ENCODE measurements at regions not wholly inside any gene's neighbourhood (a gene's known extent, or its start where the extent isn't known, plus 50 kb on each side); places are given as distances from the start of the nearest gene placed in this dataset.

DNA sequence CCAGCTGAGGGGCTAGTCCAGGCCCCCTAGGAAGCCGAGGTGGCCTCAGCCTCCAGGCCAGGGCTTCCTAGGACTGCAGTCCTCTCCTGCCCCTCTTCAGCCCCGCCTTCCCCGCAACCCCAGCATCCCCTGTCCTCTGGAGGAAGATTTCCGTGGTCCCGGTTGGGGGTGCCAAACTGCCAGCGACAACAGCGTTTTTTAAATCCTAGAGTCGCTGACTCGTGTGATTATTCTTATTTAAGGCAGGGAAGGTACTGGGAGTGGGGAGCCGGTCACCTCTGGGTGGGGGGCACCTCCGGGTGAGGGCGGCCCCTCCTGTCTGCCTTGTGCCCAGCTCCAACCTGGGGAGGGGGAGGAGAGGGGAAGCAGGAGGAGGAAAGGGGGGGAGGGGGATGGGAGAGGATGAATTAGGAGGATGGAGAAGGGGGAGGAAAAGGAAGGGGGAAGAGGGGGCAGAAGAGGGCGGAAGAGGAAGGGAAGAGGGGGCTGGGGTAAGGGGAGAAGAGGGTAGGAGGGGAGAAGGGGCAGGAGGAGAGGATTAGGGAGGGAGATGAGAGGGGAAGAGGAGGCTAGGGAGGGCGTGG, 173.1 kb upstream of the IER5L start:
- no peak for DNase-seq (ENCODE audit: extremely low read depth, low read depth)

DNA sequence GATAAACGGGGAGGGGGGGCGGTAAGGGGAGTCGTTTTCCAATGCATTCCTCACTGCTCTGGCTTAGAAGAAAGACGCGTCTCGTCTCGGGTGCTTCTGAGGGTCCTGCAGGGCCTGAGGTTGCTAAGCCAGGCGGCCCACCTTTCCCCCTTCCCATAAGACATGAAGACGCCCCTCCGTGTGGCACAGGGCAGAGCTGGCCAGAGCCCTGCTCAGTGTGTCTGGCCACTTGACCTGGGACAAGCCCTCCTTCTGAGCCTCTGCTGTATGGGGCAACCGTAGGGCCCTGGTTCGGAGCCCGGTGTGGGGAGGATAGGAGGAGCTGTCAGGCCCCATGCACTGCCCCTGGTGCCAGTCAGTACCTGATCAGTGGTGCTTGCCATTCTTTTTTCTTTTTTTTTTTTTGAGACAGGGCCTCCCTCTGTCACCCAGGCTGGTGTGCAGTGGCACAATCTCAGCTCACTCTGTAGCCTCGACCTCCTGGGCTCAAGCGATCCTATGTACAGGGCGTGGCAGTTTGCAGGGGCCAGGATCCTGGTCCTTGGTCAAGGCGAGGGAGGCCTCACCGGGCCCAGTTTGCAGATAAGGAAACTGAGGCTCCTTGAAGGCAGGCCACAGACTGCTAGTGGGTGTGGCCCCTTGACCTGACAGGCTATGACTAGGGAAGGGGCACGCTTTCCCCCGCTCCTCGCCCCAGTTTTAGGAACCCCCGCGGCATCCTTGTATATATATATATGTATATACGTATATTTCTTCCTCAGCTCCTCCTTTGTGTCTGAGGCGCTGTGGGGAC, 172.3 kb upstream of the IER5L start:
- DNase-seq (ENCODE audit: extremely low read depth, low read depth) = no peak

DNA sequence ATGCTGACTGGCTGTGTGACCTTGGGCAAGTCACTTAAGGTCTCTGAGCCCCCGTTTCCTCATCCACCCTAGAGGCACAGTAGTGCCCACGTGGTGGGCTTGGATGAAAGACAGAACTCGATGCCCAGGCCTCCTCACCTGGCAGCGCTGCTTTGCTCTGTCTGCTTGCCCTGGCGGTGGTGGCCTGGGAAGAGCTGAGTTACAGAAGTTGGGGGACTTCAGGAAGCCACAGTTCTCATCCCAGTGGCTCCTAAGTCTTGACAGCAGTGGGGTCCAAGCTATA, 171.5 kb upstream of the IER5L start:
- no peak for DNase-seq (ENCODE audit: extremely low read depth, low read depth)

DNA sequence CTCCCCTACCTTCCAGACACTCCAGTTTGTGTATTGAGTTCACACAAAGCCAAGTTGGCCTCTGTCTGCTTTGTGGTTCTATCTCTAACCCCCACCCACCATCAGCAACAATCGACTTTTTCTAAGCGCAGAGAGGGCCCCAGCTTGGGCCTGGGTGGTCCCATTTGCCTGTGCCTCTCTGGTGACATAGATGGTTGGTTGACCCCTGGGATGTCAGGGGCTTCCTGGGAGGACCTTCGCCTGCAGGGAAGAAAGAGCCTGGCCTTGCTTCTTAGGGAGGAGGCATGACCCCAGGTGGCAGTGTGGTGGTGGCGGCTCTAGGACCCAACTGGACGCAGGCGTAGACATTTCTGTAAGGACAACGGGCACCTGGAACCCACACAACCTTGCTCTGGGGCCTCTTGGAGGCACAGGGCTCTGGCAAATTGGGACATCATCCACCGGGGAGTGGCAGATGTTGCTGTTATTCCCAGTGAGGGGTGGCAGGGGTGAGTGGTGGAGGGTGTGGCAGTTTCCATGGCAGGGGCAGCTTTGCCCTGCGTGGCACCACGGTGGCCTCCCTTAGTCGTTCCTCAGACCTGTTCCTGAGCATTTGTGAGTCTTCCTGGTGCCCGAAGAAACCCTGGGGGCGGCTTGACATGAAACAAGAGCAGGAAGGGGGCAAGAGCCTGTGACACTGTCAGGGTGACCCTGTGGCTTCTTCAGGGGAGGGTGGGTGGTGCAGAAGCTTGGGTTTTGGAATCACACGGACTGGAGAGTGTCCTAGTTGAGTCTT, 171.0 kb upstream of the IER5L start:
- DNase-seq (ENCODE audit: extremely low read depth, low read depth) = no peak

DNA sequence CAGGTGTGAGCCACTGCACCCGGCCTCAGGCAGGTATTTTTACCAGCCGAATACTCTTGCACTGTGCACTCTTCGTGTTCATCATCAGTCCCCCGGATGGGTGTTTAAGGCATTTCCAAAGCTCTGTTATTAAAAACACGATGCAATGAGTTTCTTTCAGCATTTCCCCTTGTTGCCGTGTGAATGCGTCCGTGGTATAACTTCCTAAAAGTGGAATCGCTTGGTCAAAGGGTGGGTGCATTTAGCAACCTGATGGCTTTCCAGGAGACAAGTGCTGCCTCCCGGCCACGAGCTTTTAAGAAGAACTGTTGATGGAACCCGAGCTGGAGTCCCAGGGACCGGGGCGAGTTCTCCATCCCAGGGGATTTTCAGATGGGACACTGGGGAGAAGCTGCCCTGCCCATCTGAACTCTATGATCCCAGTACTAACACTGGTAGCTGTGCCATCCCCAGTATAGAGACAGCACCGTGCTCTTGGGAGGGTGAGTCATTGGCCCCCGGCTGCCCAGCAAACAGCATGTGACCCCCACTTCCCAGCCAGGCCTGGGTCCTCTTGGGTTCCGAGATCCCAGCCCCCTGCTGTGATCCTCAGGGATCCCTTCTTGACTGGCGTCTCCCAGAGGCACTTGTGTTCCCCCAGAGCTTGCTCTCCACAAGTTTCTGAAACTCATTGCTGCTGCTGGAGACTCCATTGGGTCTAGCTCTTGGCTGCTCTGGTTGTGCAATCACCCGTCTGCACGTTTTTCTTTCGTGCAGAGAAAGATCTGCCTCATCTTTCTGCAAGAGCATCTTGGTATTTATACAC, 169.5 kb upstream of the IER5L start:
- no peak for DNase-seq (ENCODE audit: extremely low read depth, low read depth)

DNA sequence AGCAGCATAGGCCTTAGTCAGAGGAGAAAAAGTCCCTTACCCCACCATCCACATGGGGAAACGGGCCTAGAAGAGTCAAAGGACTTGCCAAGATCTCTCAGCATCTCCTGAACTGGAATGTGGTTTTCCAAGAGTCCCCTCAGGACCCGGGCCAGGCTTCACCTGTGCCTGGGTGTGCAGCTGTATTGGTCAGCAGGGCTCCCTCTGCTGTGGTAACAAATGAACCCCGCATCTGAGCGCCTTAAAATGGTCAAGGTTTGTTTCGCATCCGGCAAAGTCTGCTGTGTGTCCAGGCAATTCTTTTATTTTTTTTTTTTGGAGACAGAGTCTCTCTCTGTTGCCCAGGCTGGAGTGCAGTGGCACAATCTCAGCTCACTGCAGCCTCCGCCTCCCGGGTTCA, 168.0 kb upstream of the IER5L start:
- DNase-seq (ENCODE audit: extremely low read depth, low read depth) = no peak

DNA sequence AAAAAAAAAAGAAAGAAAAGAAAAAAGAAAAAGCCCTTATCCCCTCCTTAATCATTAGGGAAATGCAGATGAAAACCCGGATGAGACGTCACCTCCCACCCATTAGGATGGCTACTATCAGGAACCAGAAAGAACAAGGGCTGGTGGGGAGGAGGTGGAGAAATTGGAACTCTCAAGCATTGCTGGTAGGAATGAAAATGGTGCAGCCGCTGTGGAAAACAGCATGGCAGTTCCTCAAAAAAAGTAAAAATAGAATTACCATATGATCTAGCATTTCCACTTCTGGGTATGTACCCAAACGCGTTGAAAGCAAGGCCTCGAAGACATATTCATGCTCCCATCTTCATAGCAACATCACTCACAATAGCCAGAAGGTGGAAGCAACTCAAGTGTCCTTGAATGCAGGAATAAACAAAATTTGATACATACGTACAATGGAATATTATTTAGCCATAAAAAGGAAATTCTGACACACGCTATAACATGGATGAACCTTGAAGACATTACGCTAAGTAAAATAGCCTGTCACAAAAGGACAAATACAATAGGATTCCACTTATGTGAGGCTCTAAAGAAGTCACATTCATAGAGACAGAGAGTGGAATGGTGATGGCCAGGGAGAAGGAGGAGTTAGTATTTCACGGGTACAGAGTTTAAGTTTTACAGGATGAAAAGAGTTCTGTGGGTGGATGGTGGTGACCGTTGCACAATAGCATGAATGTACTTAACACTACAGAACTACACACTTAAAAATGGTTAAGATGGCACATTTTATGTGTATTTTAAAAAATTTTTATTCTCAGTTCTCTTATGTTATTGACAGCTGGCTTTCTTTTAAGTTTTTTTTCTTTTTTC, 166.8 kb upstream of the IER5L start:
- DNase-seq (ENCODE audit: extremely low read depth, low read depth) = no peak

DNA sequence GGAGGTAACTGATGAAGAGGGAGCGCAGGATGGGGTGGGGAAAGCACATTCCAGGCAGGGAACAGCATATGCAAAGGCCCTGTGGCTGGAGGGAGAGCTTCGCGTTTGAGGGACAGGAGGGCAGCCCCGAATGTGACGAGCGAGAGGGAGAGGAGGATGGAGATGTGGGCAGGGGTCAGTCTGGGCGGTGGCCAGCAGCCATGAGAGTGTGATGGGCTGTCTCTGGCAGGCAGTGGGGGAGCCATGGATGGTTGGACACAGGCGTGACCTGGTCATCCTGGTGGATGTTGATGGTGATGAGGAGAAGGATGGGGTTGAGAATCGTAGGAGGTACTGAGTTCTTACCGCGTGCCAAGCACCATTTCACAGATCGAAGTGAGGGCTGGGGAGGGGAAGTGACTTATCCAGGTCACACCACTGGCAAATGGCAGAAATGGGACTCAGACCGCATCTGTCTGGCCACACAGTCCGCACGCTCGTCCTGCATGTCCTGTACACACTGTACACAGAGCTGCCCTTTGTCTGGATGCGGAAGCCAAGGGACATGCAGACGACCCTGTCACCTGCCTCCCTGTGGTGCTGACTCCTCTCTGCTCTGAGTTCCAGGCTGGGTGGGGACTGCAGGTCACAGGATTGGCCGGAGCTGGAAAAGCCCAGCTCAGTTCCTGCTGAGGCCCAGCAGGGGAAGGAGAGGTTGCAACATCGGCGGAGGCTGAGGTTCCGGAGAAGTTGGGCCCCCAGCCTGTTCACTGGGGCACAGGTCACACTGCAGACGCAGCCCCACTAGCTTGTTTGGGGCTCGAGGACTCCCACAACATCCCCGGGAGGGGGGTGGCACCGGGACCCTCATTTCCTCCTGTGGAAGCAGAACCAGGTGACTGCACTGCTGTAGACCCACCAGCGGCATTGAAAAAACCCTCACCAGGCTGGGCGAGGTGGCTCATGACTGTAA, 165.6 kb upstream of the IER5L start:
- no peak for DNase-seq (ENCODE audit: extremely low read depth, low read depth)

DNA sequence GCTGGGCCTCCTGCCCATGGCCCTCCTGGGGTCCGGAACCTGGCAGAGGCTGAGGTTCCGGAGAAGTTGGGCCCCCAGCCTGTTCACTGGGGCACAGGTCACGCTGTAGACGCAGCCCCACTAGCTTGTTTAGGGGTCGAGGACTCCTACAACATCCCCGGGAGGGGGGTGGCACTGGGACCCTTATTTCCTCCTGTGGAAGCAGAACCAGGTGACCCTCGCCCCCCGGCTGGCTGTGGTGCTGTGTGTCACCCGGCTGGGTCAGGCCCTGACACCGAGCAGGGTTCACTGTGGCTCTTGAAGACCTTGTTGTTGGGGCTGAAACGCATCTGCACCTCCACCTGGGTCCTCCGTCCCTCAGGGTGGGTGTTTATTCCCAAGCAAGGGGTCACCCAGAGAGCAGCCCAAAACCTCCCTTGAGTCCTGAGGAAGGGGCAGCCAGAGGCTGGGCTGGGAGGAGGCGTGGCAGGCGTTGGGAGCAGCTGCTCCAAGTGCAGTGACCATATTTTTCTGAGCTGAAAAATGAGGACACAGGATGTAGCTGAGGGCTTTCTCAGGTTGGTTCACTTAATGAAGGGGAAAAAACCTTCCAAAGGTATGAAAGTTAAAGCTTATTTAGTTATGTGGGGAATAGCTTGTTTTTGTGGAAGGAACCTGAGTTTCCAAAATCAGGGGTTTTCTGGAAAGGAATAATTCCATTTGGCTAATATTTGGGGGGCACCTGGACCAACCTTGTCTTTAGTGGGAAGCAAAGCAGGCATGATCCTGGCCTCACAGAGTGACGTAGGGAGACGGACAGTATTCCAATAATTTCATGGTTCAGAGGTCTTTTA, 164.7 kb upstream of the IER5L start:
- no peak for DNase-seq (ENCODE audit: extremely low read depth, low read depth)

DNA sequence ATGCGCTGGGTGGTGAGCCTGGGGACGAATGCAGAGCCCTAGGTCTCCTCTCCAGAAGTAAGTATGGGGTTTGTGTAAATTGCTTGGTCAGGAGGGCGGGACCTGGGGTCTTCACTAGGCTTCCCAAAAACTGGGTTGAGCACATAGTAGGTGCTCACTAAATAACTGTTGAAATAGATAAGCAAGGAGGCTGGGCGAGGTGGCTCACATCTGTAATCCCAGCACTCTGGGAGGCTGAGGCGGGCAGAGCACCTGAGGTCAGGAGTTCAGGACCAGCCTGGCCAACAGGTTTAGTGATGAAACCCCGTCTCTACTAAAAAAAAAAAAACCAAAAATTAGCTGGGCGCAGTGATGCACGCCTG, 163.9 kb upstream of the IER5L start:
- no peak for DNase-seq (ENCODE audit: extremely low read depth, low read depth)

DNA sequence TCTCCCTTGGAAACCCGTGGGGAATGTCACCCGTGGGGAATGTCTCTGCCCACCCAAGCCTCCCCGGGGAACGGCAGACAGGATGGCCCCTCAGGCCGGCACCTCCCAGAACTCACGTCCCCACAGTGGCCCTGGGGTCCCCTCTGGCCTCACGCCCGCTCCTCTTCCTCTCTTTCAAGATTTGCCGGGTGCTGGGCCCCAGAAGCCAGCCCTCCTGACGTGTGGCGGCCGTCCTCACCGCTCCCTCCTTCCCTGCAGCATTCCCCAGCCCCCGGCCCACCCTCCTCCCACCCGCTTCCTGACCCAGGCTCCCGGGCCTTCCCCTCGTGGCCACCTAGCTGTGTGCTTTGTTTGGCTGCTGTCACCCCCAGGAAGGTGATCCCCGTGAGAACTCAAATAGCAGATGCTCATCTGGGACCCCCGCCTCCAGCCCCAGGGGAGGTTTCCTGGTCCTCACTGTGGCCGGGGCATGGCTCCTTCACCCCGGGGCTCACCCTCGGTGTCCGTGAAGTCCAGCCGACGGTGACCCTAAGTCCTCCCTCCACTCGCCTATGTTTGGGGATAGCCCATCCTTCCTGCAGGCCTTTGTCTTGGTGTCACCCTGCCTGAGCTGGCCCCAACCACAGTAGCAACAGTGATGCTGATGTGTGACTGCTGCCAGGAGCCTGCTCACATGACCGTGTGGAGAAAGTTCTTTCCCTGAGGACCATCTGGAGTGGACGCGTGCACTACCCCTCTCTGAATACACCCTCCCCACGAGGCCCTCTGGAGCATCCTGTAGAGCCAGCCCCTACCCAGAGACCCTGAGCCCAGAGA, 163.3 kb upstream of the IER5L start:
- DNase-seq (ENCODE audit: extremely low read depth, low read depth) = no peak

DNA sequence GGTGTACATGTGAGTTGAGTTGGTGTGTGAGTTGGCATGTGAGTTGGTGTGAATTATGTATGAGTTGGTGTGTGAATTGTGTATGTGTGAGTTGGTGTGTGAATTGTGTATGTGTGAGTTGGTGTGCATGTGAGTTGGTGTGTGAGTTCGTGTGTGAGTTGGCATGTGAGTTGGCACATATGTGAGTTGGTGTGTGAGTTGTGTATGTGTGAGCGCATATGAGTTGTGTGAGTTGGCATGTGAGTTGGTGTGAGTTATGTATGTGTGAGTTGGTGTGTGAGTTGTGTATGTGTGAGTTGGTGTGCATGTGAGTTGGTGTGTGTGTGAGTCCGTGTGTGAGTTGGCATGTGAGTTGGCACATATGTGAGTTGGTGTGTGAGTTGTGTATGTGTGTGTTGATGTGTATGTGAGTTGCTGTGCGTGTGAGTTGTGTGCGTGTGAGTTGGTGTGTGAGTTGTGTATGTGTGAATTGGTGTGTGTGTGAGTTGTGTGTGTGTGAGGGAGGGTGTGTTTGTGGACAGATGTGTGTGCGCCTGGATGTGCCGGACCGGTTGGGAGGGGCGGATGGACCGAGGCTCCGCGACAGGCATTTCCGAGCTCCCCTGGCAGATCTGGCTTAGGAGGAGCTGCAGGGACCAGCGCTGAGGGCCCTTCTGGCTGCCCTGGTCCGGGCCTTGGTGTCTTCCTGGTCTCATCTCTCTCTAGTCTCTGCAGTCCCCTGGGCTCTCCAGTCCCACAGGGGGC, 162.5 kb upstream of the IER5L start:
- DNase-seq (ENCODE audit: extremely low read depth, low read depth) = no peak

DNA sequence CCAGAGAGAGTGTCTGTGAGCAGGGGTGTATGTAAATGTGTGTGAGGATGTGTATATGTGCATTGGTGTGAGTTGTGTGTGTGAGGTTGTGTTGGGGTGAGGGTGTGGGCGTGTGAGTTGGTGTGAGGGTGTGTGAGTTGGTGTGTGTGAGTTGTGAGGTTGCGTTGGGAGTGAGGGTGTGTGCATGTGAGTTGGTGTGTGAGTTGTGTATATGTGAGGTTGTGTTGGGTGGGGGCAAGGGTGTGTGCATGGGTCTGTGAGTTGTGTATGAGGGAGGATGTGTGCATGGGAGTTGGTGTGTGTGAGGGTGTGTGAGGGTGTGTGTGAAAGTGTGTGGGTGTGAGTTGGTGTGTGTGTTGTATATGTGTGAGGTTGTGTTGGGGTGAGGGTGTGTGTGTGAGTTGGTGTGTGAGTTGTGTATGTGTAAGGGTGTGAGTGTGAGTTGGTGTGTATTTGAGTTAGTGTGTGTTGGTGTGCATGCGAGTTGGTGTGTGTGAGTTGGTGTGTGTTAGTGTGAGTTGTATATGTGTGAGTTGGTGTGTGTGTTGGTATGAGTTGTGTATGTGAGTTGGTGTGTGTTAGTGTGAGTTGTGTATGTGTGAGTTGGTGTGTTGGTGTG, 161.6 kb upstream of the IER5L start:
- DNase-seq (ENCODE audit: extremely low read depth, low read depth) = no peak

DNA sequence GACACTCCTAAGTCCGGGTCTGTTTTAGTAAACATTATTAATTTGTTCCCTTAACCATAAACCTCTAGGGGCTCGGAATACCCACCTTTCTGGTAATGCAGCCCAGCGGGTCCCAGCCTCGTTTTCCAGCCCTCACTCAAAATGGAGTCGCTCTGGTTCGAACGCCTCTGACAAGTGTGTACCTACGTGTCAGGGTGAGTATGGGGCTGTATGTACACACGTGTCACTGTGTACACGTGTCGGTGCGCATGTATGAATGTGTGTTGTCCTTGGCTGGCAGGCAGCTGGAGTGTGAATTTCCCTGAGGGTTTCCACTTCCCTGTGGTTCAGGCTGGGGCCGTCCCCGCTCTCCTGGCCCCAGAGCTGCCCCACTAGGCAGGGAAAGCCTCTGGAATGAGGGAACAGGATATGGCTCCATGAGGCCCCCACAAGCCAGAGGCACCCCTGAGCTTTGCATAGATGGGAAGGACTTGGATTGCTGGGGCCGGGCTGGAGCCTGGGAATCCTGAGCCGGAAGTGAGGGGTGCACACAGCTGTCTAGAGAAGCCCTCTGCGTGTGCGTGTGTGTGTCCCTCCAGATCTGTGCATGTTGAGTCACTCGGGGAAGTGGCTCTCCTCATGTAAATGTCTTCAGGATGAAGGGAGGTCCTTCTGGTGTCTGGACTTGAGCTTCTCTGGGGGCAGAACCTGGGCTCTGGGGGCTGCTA, 160.8 kb upstream of the IER5L start:
- DNase-seq (ENCODE audit: extremely low read depth, low read depth) = no peak

DNA sequence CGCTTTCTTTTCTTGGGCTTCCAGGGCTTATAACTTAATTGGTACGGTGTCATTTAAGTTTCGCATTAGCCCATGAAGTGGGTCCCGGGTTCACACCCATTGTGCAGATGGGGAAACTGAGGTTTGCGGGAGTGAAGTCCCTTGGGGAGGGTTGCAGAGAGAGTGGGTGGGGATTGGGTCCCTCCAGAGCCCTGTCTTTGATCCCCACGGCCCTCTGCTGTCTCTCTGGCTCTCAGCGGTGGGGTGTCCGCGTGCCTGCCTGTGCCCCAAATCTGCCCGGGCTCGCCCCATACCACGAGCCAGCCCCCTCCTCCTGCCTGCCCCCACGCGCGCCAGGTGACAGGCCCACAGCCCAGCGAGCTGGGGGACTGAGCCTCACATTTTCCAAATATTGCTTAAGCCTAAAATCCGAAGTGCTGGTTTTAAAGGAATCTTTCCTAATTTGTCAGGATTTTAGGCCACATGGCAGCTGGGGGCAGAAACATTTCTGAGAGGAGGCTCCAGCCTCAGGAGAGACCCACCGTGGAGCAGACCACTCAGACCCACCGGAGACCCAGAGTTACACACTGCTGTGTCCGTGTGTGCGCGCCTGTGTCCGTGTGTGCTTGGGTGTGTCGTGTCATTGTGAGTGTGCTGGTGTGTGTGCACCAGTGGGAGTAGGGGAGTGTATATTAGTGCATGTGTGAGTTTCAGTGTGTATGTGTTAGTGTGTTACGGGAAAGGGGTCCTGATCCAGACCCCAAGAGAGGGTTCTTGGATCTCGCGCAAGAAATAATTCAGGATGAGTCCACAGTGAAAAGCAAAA, 159.5 kb upstream of the IER5L start:
- no peak for DNase-seq (ENCODE audit: extremely low read depth, low read depth)

Measured in NCI-H460 (cell line).